Calu3 (cell line): ENCODE measurements at regions not wholly inside any gene's neighbourhood (a gene's known extent, or its start where the extent isn't known, plus 50 kb on each side); places are given as distances from the start of the nearest gene placed in this dataset.

Experiments
- BruUV-seq: library from RNA; stranded (reverse); fragments of 400-500 nt; replicated peaks from 2 replicates; lab custom pipeline; 2021; lab: Mats Ljungman, UMichigan
- CTCF ChIA-PET: fragments of 300-600 bp; sonication (Branson Sonifier 250); formaldehyde crosslinking; loops from one replicate; lab custom pipeline; 2022; ENCODE audit warnings: antibody characterized with exemption; lab: Charles Lee
- DNase-seq: peaks from one replicate; pipeline ENCODE4 v3.0.0; 2022
- H3K27ac Mint-ChIP-seq: one replicate; pipeline ENCODE4 v1.8.0; 2022; ENCODE audit warnings: mixed read lengths; ENCODE audit not compliant: unreplicated experiment
- H3K27me3 Mint-ChIP-seq: one replicate; pipeline ENCODE4 v1.8.0; 2022; ENCODE audit warnings: mixed read lengths; ENCODE audit not compliant: unreplicated experiment
- H3K36me3 Mint-ChIP-seq: one replicate; pipeline ENCODE4 v1.8.0; 2022; ENCODE audit warnings: mild to moderate bottlenecking, moderate library complexity, mixed read lengths; ENCODE audit not compliant: insufficient read depth, unreplicated experiment
- H3K4me1 Mint-ChIP-seq: one replicate; pipeline ENCODE4 v1.8.0; 2022; ENCODE audit warnings: mild to moderate bottlenecking, low read depth, mixed read lengths; ENCODE audit not compliant: unreplicated experiment
- H3K4me3 Mint-ChIP-seq: one replicate; pipeline ENCODE4 v1.8.0; 2022; ENCODE audit warnings: mild to moderate bottlenecking, low read depth, moderate library complexity, mixed read lengths; ENCODE audit not compliant: unreplicated experiment
- H3K9me3 Mint-ChIP-seq: one replicate; pipeline ENCODE4 v1.8.0; 2022; ENCODE audit warnings: low read depth, mixed read lengths; ENCODE audit not compliant: unreplicated experiment
- intact Hi-C: fragments of 100-400 bp; cut with micrococcal nuclease; formaldehyde crosslinking; loops from one replicate; pipeline ENCODE4 v1.10.0; 2022; ENCODE audit not compliant: unreplicated experiment
- TF ChIP-seq, protein P1 (sequence below): fragments of 200-600 bp; IDR thresholded peaks from one replicate; pipeline ENCODE4 v1.8.0; 2022; ENCODE audit warnings: antibody characterized with exemption; ENCODE audit not compliant: unreplicated experiment

- Mint-ChIP-seq H3K9me3 (no peaks in the 10 kb centered on the region), H3K27ac (no peak overlapping the region), H3K36me3 (no peaks in the 10 kb centered on the region), H3K4me3 (no peak overlapping the region), H3K4me1 (no peaks in the 10 kb centered on the region), H3K27me3 (peaks cover 60% of the 10 kb centered on the region)
- intact Hi-C loops: loop anchor here (5.0 to 10.0 kb wide), 2 partner anchors 587 to 1569 kb away; no protein-coding TSS in a partner anchor
- CTCF ChIA-PET: interaction anchor here (1.1 kb wide), 1 partner anchor 9 kb away, joined by 3 read pairs; no protein-coding TSS in a partner anchor
- DNase-seq: no peak
- no TSS peak for BruUV-seq
- TF ChIP-seq, protein P1, sequence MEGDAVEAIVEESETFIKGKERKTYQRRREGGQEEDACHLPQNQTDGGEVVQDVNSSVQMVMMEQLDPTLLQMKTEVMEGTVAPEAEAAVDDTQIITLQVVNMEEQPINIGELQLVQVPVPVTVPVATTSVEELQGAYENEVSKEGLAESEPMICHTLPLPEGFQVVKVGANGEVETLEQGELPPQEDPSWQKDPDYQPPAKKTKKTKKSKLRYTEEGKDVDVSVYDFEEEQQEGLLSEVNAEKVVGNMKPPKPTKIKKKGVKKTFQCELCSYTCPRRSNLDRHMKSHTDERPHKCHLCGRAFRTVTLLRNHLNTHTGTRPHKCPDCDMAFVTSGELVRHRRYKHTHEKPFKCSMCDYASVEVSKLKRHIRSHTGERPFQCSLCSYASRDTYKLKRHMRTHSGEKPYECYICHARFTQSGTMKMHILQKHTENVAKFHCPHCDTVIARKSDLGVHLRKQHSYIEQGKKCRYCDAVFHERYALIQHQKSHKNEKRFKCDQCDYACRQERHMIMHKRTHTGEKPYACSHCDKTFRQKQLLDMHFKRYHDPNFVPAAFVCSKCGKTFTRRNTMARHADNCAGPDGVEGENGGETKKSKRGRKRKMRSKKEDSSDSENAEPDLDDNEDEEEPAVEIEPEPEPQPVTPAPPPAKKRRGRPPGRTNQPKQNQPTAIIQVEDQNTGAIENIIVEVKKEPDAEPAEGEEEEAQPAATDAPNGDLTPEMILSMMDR: no peak
Observed at GRCh38 chr6:40914005-40914404, 125.0 kb downstream of the UNC5CL start.

DNA sequence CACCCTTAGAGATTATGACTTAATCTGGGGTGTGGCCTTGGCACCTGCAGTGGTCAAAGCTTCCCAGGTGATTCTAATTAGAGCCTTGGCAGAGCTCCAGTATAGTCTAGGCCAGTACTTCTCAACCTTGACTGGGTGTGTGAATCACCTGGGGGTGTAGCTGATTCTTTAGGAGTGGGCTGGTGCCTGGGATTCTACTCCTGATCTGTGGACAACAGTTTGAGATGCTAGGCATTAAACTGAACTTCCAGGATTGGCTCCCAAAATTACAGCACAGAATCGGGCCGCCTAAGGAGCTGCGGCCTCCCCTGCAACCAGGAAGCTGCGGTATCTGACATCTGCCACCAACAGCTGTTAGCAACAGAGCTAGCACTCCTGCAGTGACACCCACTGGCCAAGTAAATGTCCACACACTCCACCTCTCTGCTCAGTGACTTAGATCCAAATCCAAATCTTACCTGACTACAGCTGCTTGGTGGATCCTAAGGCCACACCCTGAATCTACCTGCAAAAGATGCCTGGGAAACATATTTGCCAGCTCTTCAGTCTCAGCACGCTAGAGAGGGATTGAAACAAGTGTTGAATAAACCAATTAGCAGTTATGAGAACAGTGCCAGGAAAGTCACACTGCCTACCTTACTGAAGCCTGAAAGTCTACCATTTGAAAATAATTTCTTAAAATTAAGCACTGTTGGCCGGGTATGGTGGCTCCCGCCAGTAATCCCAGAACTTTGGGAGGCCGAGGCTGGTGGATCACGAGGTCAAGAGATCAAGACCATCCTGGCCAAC, 126.7 kb downstream of the UNC5CL start:
- TF ChIP-seq, protein P1: peak; percentile 78
- peak; percentile 72 for DNase-seq
- CTCF ChIA-PET: interaction anchor here (0.7 to 1.6 kb wide), 12 partner anchors 11 to 360 kb away, joined by 3 to 12 read pairs (median 4); partner anchors contain the start of gene LRFN2
- H3K4me3 Mint-ChIP-seq: no peak overlapping the region
- H3K36me3 Mint-ChIP-seq: no peaks in the 10 kb centered on the region
- H3K4me1 Mint-ChIP-seq: peaks cover 9% of the 10 kb centered on the region
- H3K27me3 Mint-ChIP-seq: peaks cover 43% of the 10 kb centered on the region
- BruUV-seq: no TSS peak
- no peaks in the 10 kb centered on the region for H3K9me3 Mint-ChIP-seq
- H3K27ac Mint-ChIP-seq: no peak overlapping the region
- intact Hi-C loops: loop anchor here (2.0 to 10.0 kb wide), 3 partner anchors 18 to 1568 kb away; no protein-coding TSS in a partner anchor

DNA sequence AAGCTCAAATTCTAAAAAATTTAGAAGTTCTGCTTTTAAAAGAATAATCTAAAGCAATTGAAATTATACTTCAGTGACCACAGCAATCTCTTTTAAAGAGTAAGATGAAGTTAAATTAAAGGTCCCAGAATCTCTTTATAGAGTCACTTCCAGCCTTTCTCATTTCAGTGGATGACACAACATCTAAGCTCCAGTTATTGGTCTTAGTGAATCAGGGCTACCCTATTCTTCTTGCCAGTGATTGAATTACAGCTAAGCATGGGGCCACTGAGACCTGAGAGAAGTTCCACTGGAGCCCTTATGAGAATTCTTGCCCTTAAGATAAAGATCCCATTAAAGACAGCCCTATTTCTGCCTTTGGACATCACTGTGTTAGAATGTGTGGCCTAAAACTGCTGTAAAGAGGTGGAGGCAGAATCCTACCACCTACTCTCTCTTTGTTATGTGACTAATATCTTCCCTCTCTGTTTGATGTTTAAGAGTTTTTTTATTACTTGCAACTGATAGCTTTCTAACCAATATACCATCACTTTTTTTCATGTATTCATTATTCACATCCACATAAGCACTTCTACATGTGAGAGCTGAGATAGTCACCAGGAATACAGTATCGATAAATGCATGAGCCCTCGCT, 128.6 kb downstream of the UNC5CL start:
- CTCF ChIA-PET: no interaction called here
- no TSS peak for BruUV-seq
- H3K27ac Mint-ChIP-seq: no peak overlapping the region
- intact Hi-C loops: loop anchor here (5.0 to 10.0 kb wide), 2 partner anchors 583 to 1566 kb away; no protein-coding TSS in a partner anchor
- H3K27me3 Mint-ChIP-seq: peaks cover 24% of the 10 kb centered on the region
- H3K4me3 Mint-ChIP-seq: no peak overlapping the region
- H3K4me1 Mint-ChIP-seq: peaks cover 17% of the 10 kb centered on the region
- no peak for DNase-seq
- no peaks in the 10 kb centered on the region for H3K36me3 Mint-ChIP-seq
- TF ChIP-seq, protein P1: no peak
- no peaks in the 10 kb centered on the region for H3K9me3 Mint-ChIP-seq

DNA sequence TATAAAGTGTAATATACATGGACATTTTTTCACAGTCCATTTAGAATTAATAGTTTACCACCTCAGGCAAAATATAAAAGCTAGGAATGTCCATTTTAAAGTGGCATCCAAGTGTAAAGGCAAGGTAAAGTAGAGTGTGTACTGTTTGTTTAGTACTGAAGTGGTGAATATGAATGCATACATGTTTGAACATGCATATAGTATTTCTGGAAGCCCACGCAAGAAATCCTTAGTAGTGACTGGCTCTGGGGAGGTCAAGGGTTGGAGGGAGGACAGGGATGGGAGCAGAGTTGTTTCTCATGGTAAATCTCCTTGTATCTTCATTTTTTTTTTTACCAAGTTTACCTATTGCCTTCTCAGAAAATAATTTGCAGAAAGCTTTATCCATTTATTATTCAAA, 129.2 kb downstream of the UNC5CL start:
- peaks cover 20% of the 10 kb centered on the region for H3K27me3 Mint-ChIP-seq
- no peak overlapping the region for H3K4me3 Mint-ChIP-seq
- H3K9me3 Mint-ChIP-seq: peaks cover 3% of the 10 kb centered on the region
- H3K4me1 Mint-ChIP-seq: peaks cover 17% of the 10 kb centered on the region
- no TSS peak for BruUV-seq
- no peak overlapping the region for H3K27ac Mint-ChIP-seq
- CTCF ChIA-PET: no interaction called here
- no peaks in the 10 kb centered on the region for H3K36me3 Mint-ChIP-seq
- intact Hi-C loops: loop anchor here (5.0 to 10.0 kb wide), 3 partner anchors 87 to 1565 kb away; no protein-coding TSS in a partner anchor
- no peak for DNase-seq
- TF ChIP-seq, protein P1: no peak
